Activated gamma-delta T cell treated with Interleukin-2 at 50 U/mL for 16 hours (primary cell): ENCODE measurements at regions not wholly inside any gene's neighbourhood (a gene's known extent, or its start where the extent isn't known, plus 50 kb on each side); places are given as distances from the start of the nearest gene placed in this dataset.

ENCODE experiments used
- DNase-seq: peaks from one replicate; pipeline ENCODE4 v3.0.0-alpha.2; 2020

GRCh38 chr12:116382686-116383530, 105.4 kb upstream of the MED13L start:
- DNase-seq = no peak

GRCh38 chr12:116384175-116384574, 106.7 kb upstream of the MED13L start:
- DNase-seq = no peak

- DNase-seq = no peak
Measured at GRCh38 chr12:116384691-116385485, 107.4 kb upstream of the MED13L start.

GRCh38 chr12:116385486-116386217, 108.2 kb upstream of the MED13L start:
- DNase-seq = no peak

GRCh38 chr12:116389326-116389725, 111.8 kb upstream of the MED13L start:
- DNase-seq = no peak

DNA sequence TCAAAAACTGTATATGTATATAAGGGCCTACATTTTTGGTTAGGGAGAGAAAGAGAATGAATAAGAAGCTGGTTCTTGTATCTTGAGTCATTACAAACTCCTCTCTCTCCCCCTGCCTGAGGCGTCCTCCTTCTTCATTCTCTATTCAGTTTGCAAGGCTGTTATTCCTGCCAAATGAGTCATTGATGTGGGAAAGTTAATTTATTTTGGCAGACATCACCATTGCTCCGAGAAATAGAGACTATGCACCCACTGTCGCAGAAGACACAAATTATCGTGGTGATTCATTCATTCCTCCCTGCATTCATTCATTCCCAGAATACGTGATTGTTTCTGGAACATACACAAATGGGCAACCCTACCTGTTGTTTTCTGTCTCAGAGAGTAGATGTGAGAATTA, 112.5 kb upstream of the MED13L start:
- no peak for DNase-seq

- DNase-seq = no peak
Measured at GRCh38 chr12:116390401-116391335, 113.2 kb upstream of the MED13L start.

DNA sequence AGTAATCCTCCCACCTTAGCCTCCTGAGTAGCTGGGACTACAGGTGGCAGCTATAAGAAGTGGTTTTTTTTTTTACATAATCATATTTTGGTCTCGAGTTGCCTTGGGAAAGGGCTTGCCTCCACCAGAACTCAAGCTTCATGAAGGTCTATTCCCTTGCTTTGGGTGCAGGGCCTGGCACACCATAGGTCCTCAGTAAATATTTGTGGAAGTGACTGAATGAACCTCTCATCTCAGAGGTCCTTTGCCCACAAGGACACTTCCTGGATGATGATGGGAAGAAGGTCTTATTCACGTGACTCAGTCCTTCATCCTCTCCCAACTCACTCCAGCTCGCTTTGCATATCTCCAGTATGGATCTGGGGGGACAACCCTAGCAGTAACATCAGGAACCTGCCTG, 114.0 kb upstream of the MED13L start:
- no peak for DNase-seq

DNA sequence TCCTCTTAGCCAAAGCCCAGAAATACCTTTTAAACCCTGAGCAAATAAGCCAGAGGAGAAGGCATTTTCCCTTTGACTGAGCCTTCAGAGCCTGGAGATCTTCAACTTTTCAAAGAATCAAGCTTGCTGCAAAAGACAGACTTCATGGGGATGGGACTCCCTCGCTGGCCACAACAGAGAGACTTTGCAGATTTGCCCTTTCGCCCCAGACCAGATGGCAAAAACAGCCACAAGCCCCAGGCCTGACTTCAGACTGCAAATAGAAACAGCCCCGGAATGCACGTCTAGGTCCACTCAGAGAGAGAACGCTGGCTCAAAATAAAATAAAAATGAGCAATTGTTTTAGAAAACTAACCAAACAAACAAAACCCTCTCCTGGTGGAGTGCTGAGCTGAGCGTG, 114.6 kb upstream of the MED13L start:
- DNase-seq = no peak

- no peak for DNase-seq
Measured at GRCh38 chr12:116393255-116393654, 115.8 kb upstream of the MED13L start.

- DNase-seq = no peak
Measured at GRCh38 chr12:116393859-116394650, 116.6 kb upstream of the MED13L start.

- DNase-seq = no peak
Measured at GRCh38 chr12:116395396-116395795, 117.9 kb upstream of the MED13L start.

GRCh38 chr12:116397148-116397547, 119.7 kb upstream of the MED13L start:
- DNase-seq = no peak

- DNase-seq = no peak
Measured at GRCh38 chr12:116398193-116398592, 120.7 kb upstream of the MED13L start.

GRCh38 chr12:116399055-116399454, 121.6 kb upstream of the MED13L start:
- DNase-seq = no peak

- DNase-seq = no peak
Measured at GRCh38 chr12:116400636-116401372, 123.3 kb upstream of the MED13L start.

DNA sequence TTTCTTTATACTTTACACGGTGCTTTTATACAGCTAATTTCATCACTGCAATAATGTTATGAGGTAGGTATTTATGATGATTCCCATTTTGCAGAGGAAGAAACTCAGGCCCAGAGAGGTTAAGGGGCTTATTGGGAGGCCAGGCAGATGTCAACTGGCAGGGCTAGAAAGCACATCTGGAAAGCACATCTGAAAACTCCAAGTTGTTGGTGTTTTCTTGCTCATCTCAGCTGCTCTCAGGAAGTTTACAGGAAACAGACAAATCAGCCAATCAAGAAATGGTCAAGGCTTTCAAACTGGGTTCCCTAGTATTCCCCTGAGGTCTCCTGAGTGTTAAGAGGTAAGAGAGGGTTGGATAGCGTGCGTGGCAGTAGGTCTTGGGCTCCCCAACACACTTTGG, 124.1 kb upstream of the MED13L start:
- DNase-seq = no peak

- no peak for DNase-seq
Measured at GRCh38 chr12:116402163-116402939, 124.9 kb upstream of the MED13L start.

- DNase-seq = no peak
Measured at GRCh38 chr12:116403546-116403945, 126.1 kb upstream of the MED13L start.

DNA sequence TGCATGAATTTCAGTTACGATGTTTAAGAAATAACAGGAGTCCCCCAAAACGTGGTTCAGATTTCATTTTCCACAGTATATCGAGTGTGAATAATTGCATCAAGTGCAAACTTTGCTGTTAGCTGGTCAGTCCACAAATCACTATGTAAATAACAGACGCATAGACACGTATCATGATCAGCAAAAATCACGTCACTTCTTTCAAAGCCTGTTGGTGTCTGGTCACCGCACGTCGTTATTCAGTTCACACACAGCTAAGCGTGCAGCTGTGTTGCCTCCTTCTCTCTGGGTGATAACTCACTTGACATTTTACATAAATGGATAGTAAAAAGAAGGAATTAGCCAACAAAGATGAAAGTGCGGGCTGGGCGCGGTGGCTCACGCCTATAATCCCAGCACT, 126.8 kb upstream of the MED13L start:
- DNase-seq = no peak
